Panc1 (cell line): ENCODE measurements at regions not wholly inside any gene's neighbourhood (a gene's known extent, or its start where the extent isn't known, plus 50 kb on each side); places are given as distances from the start of the nearest gene placed in this dataset.

ENCODE experiments used
- ATAC-seq: fragments of 200-7000 bp; cut with Tn5 transposase; 2 replicates; pipeline ENCODE4 v1.9.1; 2020; ENCODE audit warnings: mild to moderate bottlenecking, moderate library complexity
- BruUV-seq: library from RNA; stranded (reverse); fragments of 400-500 nt; replicated peaks from 2 replicates; lab custom pipeline; 2021; lab: Mats Ljungman, UMichigan
- CTCF ChIA-PET: fragments of 300-600 bp; sonication (Branson Sonifier 250); formaldehyde crosslinking; loops from one replicate; lab custom pipeline; 2022; ENCODE audit warnings: antibody characterized with exemption; lab: Charles Lee
- POLR2A ChIA-PET: fragments of 300-600 bp; sonication (Branson Sonifier 250); formaldehyde crosslinking; loops from one replicate; lab custom pipeline; 2022; ENCODE audit warnings: antibody characterized with exemption; lab: Charles Lee
- DNase-seq: peaks from one replicate; pipeline ENCODE4 v3.0.0-alpha.2; 2010; ENCODE audit warnings: low read depth, low spot score
- H3K27ac ChIP-seq: 2 replicates; pipeline ENCODE4 v1.5.1; 2011; ENCODE audit warnings: mild to moderate bottlenecking, low read length, inconsistent platforms
- H3K27me3 ChIP-seq: fragments of 200-500 bp; sonication (Bioruptor generic); 2 replicates; pipeline ENCODE4 v1.6.0; 2014; ENCODE audit warnings: low read length, inconsistent platforms; ENCODE audit not compliant: control insufficient read depth, insufficient read depth
- H3K36me3 ChIP-seq: fragments of 200-500 bp; sonication (Bioruptor generic); 2 replicates; pipeline ENCODE4 v1.5.1; 2014; ENCODE audit warnings: inconsistent platforms, mild to moderate bottlenecking, low read length, moderate library complexity; ENCODE audit not compliant: control insufficient read depth, insufficient read depth
- H3K4me1 ChIP-seq: 2 replicates; pipeline ENCODE4 v1.5.1; 2011; ENCODE audit warnings: inconsistent platforms, mild to moderate bottlenecking, low read length, moderate library complexity; ENCODE audit not compliant: control insufficient read depth, insufficient read depth
- H3K4me3 ChIP-seq, 2 experiments: 2 replicates each; pipeline ENCODE4 v1.5.1; 2011 to 2012; ENCODE audit warnings: low read depth in 2 of 2, low read length in 2 of 2, mild to moderate bottlenecking in 2 of 2, inconsistent platforms in 1 of 2, moderate library complexity in 1 of 2
- H3K9me3 ChIP-seq: fragments of 200-500 bp; sonication (Bioruptor generic); 2 replicates; pipeline ENCODE4 v1.5.1; 2014; ENCODE audit warnings: low read depth, mild to moderate bottlenecking, inconsistent platforms, low read length, moderate library complexity; ENCODE audit not compliant: control insufficient read depth, insufficient read depth
- CTCF ChIP-seq: fragments of 450-650 bp; IDR thresholded peaks from 2 replicates; pipeline ENCODE4 v1.5.1; 2017; ENCODE audit warnings: mild to moderate bottlenecking
- POLR2AphosphoS5 ChIP-seq: IDR thresholded peaks from 2 replicates; pipeline ENCODE4 v1.6.1; 2012; ENCODE audit warnings: mild to moderate bottlenecking, low read depth, low read length, moderate library complexity
- REST ChIP-seq, 2 experiments: IDR thresholded peaks; 2 replicates each; pipeline ENCODE4 v1.6.1; 2011 to 2012; ENCODE audit warnings: low read depth in 2 of 2, control low read depth in 1 of 2, low read length in 1 of 2, mild to moderate bottlenecking in 1 of 2, moderate library complexity in 1 of 2; ENCODE audit not compliant: insufficient read depth in 1 of 2
- SIN3A ChIP-seq: IDR thresholded peaks from 2 replicates; pipeline ENCODE4 v1.6.1; 2012; ENCODE audit warnings: low read depth, mild to moderate bottlenecking, low read length, moderate library complexity, borderline replicate concordance; ENCODE audit not compliant: insufficient read depth
- TCF7L2 ChIP-seq: IDR thresholded peaks from 2 replicates; pipeline ENCODE4 v1.6.1; 2011; ENCODE audit warnings: mild to moderate bottlenecking, low read depth, low read length, inconsistent platforms
- in situ Hi-C: cut with HindIII; loops from 2 replicates; pipeline ENCODE4 v1.10.0; 2016; ENCODE audit warnings: low sequenced_read_pairs, low pct_unique_long_range_greater_than_20kb
- intact Hi-C: fragments of 100-400 bp; cut with micrococcal nuclease; formaldehyde crosslinking; loops from one replicate; pipeline ENCODE4 v1.10.0; 2022; ENCODE audit not compliant: unreplicated experiment

GRCh38 chr13:89790696-89791095 lies 1556.8 kb upstream of the MIR17HG start:
- CTCF ChIA-PET, result no interaction called here

GRCh38 chr13:89791971-89792630 lies 1555.4 kb upstream of the MIR17HG start:
- in situ Hi-C loops, result no loop called here
- ATAC-seq (no peak), DNase-seq (no peak)
- POLR2A ChIA-PET, result no interaction called here
- TF ChIP-seq POLR2AphosphoS5 (no peak), CTCF (no peak), REST (IDR thresholded peaks at IDR 0.05; ENCODE audit: insufficient read depth in 1 of 2, low read depth in 2 of 2, low read length in 1 of 2) (no peak), TCF7L2 (no peak), SIN3A (no peak)
- no peak overlapping the region for H3K4me3 ChIP-seq
- H3K4me1 ChIP-seq, result no peaks in the 10 kb centered on the region
- CTCF ChIA-PET, result no interaction called here
- intact Hi-C loops, result no loop called here
- no peaks in the 10 kb centered on the region for H3K36me3 ChIP-seq
- no peaks in the 10 kb centered on the region for H3K9me3 ChIP-seq
- no TSS peak for BruUV-seq
- no peak overlapping the region for H3K27ac ChIP-seq
- no peaks in the 10 kb centered on the region for H3K27me3 ChIP-seq

More at GRCh38 chr13:89790696-89791095, 1556.8 kb upstream of the MIR17HG start:
- intact Hi-C loops (no loop called here), in situ Hi-C loops (no loop called here)
- Histone ChIP-seq H3K4me1 (no peaks in the 10 kb centered on the region), H3K36me3 (no peaks in the 10 kb centered on the region), H3K4me3 (no peak overlapping the region), H3K9me3 (no peaks in the 10 kb centered on the region), H3K27ac (no peak overlapping the region), H3K27me3 (no peaks in the 10 kb centered on the region)
- ATAC-seq (no peak), DNase-seq (no peak)
- BruUV-seq, result no TSS peak
- TF ChIP-seq CTCF (no peak), TCF7L2 (no peak), POLR2AphosphoS5 (no peak), SIN3A (no peak), REST (IDR thresholded peaks at IDR 0.05; ENCODE audit: insufficient read depth in 1 of 2, low read depth in 2 of 2, low read length in 1 of 2) (no peak)
- POLR2A ChIA-PET, result no interaction called here
